GM23338 (cell line): ENCODE measurements at regions not wholly inside any gene's neighbourhood (a gene's known extent, or its start where the extent isn't known, plus 50 kb on each side); places are given as distances from the start of the nearest gene placed in this dataset.

Experiments
- ATAC-seq: fragments of 200-7000 bp; cut with Tn5 transposase; 3 replicates; pipeline ENCODE4 v1.9.1; 2020
- DNase-seq: peaks from one replicate; pipeline ENCODE4 v3.0.0-alpha.2; 2015; ENCODE audit warnings: low spot score
- H2AFZ ChIP-seq: fragments of 200-600 bp; sonication (generic); 2 replicates; pipeline ENCODE4 v1.8.0; 2016; ENCODE audit warnings: antibody characterized with exemption, mild to moderate bottlenecking, moderate library complexity
- H3F3A ChIP-seq: fragments of 200-600 bp; sonication (generic); replicated peaks from 2 replicates; pipeline ENCODE4 v1.8.0; 2017; ENCODE audit warnings: antibody characterized with exemption, mixed run types, low read depth
- H3K27ac ChIP-seq: fragments of 200-600 bp; sonication (generic); 2 replicates; pipeline ENCODE4 v1.6.1; 2016; ENCODE audit warnings: low read depth
- H3K27me3 ChIP-seq: fragments of 200-600 bp; sonication (generic); 2 replicates; pipeline ENCODE4 v1.8.0; 2016; ENCODE audit warnings: mild to moderate bottlenecking, mixed run types, moderate library complexity; ENCODE audit not compliant: insufficient read depth
- H3K36me3 ChIP-seq: fragments of 200-600 bp; sonication (generic); 2 replicates; pipeline ENCODE4 v1.8.0; 2016; ENCODE audit warnings: mild to moderate bottlenecking; ENCODE audit not compliant: insufficient read depth
- H3K4me1 ChIP-seq: fragments of 200-600 bp; sonication (generic); 2 replicates; pipeline ENCODE4 v1.8.0; 2016; ENCODE audit warnings: mild to moderate bottlenecking, moderate library complexity; ENCODE audit not compliant: insufficient read depth
- H3K4me2 ChIP-seq: fragments of 200-600 bp; sonication (generic); 2 replicates; pipeline ENCODE4 v1.7.1; 2017; ENCODE audit warnings: mixed run types
- H3K4me3 ChIP-seq: fragments of 200-600 bp; sonication (generic); 2 replicates; pipeline ENCODE4 v1.6.1; 2016; ENCODE audit warnings: mixed run types
- H3K79me2 ChIP-seq: fragments of 200-600 bp; sonication (generic); replicated peaks from 2 replicates; pipeline ENCODE4 v1.8.0; 2017; ENCODE audit warnings: mild to moderate bottlenecking; ENCODE audit not compliant: insufficient read depth
- H3K9me2 ChIP-seq: fragments of 200-600 bp; sonication (generic); 2 replicates; pipeline ENCODE4 v1.8.0; 2017; ENCODE audit not compliant: insufficient read depth
- H4K20me1 ChIP-seq: fragments of 200-600 bp; sonication (generic); replicated peaks from 2 replicates; pipeline ENCODE4 v1.8.0; 2017; ENCODE audit warnings: mild to moderate bottlenecking; ENCODE audit not compliant: insufficient read depth
- H3K27ac Mint-ChIP-seq: 2 replicates; pipeline ENCODE4 v1.8.0; 2020; ENCODE audit warnings: inconsistent platforms, mild to moderate bottlenecking, moderate library complexity, mixed read lengths
- H3K27me3 Mint-ChIP-seq: 3 replicates; pipeline ENCODE4 v1.8.0; 2022; ENCODE audit warnings: low read depth, mild to moderate bottlenecking, moderate library complexity, mixed read lengths, inconsistent platforms; ENCODE audit not compliant: insufficient read depth, poor library complexity
- H3K36me3 Mint-ChIP-seq: 3 replicates; pipeline ENCODE4 v1.8.0; 2021; ENCODE audit warnings: low read depth, mild to moderate bottlenecking, inconsistent platforms, moderate library complexity, mixed read lengths
- H3K4me1 Mint-ChIP-seq: 3 replicates; pipeline ENCODE4 v1.8.0; 2020; ENCODE audit warnings: mild to moderate bottlenecking, inconsistent platforms, mixed read lengths
- H3K4me3 Mint-ChIP-seq: 3 replicates; pipeline ENCODE4 v1.8.0; 2021; ENCODE audit warnings: moderate library complexity, mild to moderate bottlenecking, inconsistent platforms, mixed read lengths
- H3K9me3 Mint-ChIP-seq: 3 replicates; pipeline ENCODE4 v1.8.0; 2020; ENCODE audit warnings: moderate library complexity, mild to moderate bottlenecking, inconsistent platforms, mixed read lengths
- CREB1 ChIP-seq: fragments of 250-450 bp; sonication (Bioruptor Pico); IDR thresholded peaks from 2 replicates; pipeline ENCODE4 v1.5.0; 2020; ENCODE audit warnings: low read depth, mild to moderate bottlenecking, moderate library complexity
- ETS1 ChIP-seq: IDR thresholded peaks from 2 replicates; pipeline ENCODE4 v1.6.1; 2016; ENCODE audit warnings: antibody characterized with exemption
- EZH2 ChIP-seq: fragments of 200-600 bp; sonication (generic); IDR thresholded peaks from one replicate; pipeline ENCODE4 v1.8.0; 2017; ENCODE audit warnings: antibody characterized with exemption, mild to moderate bottlenecking, low read depth; ENCODE audit not compliant: unreplicated experiment
- EZH2phosphoT487 ChIP-seq: fragments of 200-600 bp; sonication (generic); IDR thresholded peaks from one replicate; pipeline ENCODE4 v1.8.1; 2018; ENCODE audit warnings: antibody characterized with exemption; ENCODE audit not compliant: unreplicated experiment
- JUNB ChIP-seq: IDR thresholded peaks from one replicate; pipeline ENCODE4 v1.6.1; 2016; ENCODE audit warnings: antibody characterized with exemption; ENCODE audit not compliant: unreplicated experiment
- NANOG ChIP-seq: IDR thresholded peaks from 2 replicates; pipeline ENCODE4 v1.6.1; 2016; ENCODE audit warnings: antibody characterized with exemption, borderline replicate concordance
- POLR2AphosphoS5 ChIP-seq: IDR thresholded peaks from 2 replicates; pipeline ENCODE4 v1.6.1; 2016; ENCODE audit warnings: antibody characterized with exemption, low read depth
- REST ChIP-seq: IDR thresholded peaks from one replicate; pipeline ENCODE4 v1.6.1; 2018; ENCODE audit warnings: antibody characterized with exemption; ENCODE audit not compliant: unreplicated experiment
- STAT1 ChIP-seq: IDR thresholded peaks from one replicate; pipeline ENCODE4 v1.6.1; 2016; ENCODE audit warnings: antibody characterized with exemption; ENCODE audit not compliant: unreplicated experiment
- ZNF114 ChIP-seq: fragments of 250-450 bp; sonication (Bioruptor Pico); IDR thresholded peaks from 2 replicates; pipeline ENCODE4 v1.5.0; 2020; ENCODE audit warnings: mild to moderate bottlenecking, moderate library complexity
- ZNF331 ChIP-seq: fragments of 250-450 bp; sonication (Bioruptor Pico); IDR thresholded peaks from 2 replicates; pipeline ENCODE4 v1.5.0; 2020; ENCODE audit warnings: low read depth, mild to moderate bottlenecking, moderate library complexity
- ZNF462 ChIP-seq: fragments of 250-450 bp; sonication (Bioruptor Pico); IDR thresholded peaks from 2 replicates; pipeline ENCODE4 v1.5.0; 2020; ENCODE audit warnings: mild to moderate bottlenecking, moderate library complexity
- TF ChIP-seq, protein P1 (sequence below), 2 experiments: fragments of 200-600 bp in 1 of 2; sonication (generic) in 1 of 2; conservative IDR thresholded peaks; 2 replicates each; pipeline versions ENCODE4 v1.5.1 to v1.6.1; 2016 to 2017; ENCODE audit warnings: antibody characterized with exemption in 2 of 2, low read depth in 2 of 2, mild to moderate bottlenecking in 2 of 2, moderate library complexity in 1 of 2

DNA sequence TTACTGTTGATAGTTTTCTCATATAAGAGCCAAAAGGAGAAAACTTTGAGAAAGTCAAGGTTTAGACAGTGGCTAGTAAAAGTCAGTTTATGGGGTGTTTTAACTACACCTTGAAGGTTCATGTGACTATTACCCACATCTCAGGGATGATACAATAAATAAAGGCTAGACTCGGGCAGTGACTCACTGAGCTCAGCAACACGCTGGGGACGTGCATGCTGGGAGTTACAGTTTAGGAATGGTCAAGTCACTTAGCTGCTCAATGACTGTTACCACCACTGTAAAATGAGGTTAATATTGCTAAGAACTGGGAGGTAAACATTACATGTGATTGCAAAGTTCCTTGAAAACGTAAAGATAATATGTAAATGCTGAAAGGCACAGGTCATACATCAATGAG lies 1254.4 kb upstream of the PHF14 start:
- Histone ChIP-seq H3K4me2 (no peak overlapping the region), H3K27me3 (no peaks in the 10 kb centered on the region), H3K4me3 (no peak overlapping the region), H3K9me2 (no peaks in the 10 kb centered on the region), H3K36me3 (no peaks in the 10 kb centered on the region), H3K4me1 (no peaks in the 10 kb centered on the region), H3F3A (no peaks in the 10 kb centered on the region), H3K27ac (no peak overlapping the region), H2AFZ (peak overlapping the region; percentile 68; the same call in 1 of the 2 replicates), H3K79me2 (no peaks in the 10 kb centered on the region), H4K20me1 (no peaks in the 10 kb centered on the region)
- Mint-ChIP-seq H3K27ac (no peak overlapping the region), H3K27me3 (no peaks in the 10 kb centered on the region), H3K9me3 (no peaks in the 10 kb centered on the region), H3K4me3 (no peak overlapping the region), H3K36me3 (no peaks in the 10 kb centered on the region), H3K4me1 (no peaks in the 10 kb centered on the region; the same call in 2 of the 3 replicates)
- DNase-seq = no peak
- TF ChIP-seq JUNB (no peak), ZNF114 (no peak), ETS1 (no peak), REST (no peak), STAT1 (no peak), CREB1 (CRISPR knock-in tag) (no peak), EZH2phosphoT487 (no peak), NANOG (no peak), POLR2AphosphoS5 (no peak), ZNF462 (CRISPR knock-in tag) (no peak), ZNF331 (no peak), EZH2 (no peak)
- TF ChIP-seq, protein P1, sequence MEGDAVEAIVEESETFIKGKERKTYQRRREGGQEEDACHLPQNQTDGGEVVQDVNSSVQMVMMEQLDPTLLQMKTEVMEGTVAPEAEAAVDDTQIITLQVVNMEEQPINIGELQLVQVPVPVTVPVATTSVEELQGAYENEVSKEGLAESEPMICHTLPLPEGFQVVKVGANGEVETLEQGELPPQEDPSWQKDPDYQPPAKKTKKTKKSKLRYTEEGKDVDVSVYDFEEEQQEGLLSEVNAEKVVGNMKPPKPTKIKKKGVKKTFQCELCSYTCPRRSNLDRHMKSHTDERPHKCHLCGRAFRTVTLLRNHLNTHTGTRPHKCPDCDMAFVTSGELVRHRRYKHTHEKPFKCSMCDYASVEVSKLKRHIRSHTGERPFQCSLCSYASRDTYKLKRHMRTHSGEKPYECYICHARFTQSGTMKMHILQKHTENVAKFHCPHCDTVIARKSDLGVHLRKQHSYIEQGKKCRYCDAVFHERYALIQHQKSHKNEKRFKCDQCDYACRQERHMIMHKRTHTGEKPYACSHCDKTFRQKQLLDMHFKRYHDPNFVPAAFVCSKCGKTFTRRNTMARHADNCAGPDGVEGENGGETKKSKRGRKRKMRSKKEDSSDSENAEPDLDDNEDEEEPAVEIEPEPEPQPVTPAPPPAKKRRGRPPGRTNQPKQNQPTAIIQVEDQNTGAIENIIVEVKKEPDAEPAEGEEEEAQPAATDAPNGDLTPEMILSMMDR (conservative IDR thresholded peaks at IDR 0.05; ENCODE audit: low read depth in 2 of 2) = no peak
- ATAC-seq = no peak
